Right renal cortex interstitium (tissue), 3 donors: ENCODE measurements at regions not wholly inside any gene's neighbourhood (a gene's known extent, or its start where the extent isn't known, plus 50 kb on each side); places are given as distances from the start of the nearest gene placed in this dataset.

ENCODE experiments used
- DNase-seq, 3 donors: peaks; one replicate each; pipeline ENCODE4 v3.0.0-alpha.2; 2013; ENCODE audit warnings: low read depth in 3 of 3, low spot score in 2 of 3

- no peak for DNase-seq
Measured at GRCh38 chr2:8571792-8572499, 109.9 kb upstream of the ID2 start.

GRCh38 chr2:8572712-8573233 lies 109.1 kb upstream of the ID2 start:
- DNase-seq: no peak

- DNase-seq: no peak
Measured at GRCh38 chr2:8573234-8573941, 108.5 kb upstream of the ID2 start.

GRCh38 chr2:8573942-8574195 lies 108.0 kb upstream of the ID2 start:
- no peak for DNase-seq

GRCh38 chr2:8574196-8575037 lies 107.4 kb upstream of the ID2 start:
- no peak for DNase-seq

GRCh38 chr2:8575038-8575833 lies 106.6 kb upstream of the ID2 start:
- DNase-seq: no peak

- no peak for DNase-seq
Measured at GRCh38 chr2:8575834-8576423, 105.9 kb upstream of the ID2 start.

GRCh38 chr2:8576525-8577167 lies 105.2 kb upstream of the ID2 start:
- DNase-seq: no peak

- no peak for DNase-seq
Measured at GRCh38 chr2:8577573-8577972, 104.3 kb upstream of the ID2 start.

- DNase-seq: no peak
Measured at GRCh38 chr2:8578335-8579244, 103.3 kb upstream of the ID2 start.

- no peak for DNase-seq
Measured at GRCh38 chr2:8579485-8580085, 102.3 kb upstream of the ID2 start.

- DNase-seq: no peak
Measured at GRCh38 chr2:8580316-8581233, 101.3 kb upstream of the ID2 start.

- DNase-seq: no peak
Measured at GRCh38 chr2:8581234-8581561, 100.7 kb upstream of the ID2 start.

- DNase-seq: no peak
Measured at GRCh38 chr2:8581601-8582041, 100.2 kb upstream of the ID2 start.

- DNase-seq: no peak
Measured at GRCh38 chr2:8582191-8582590, 99.7 kb upstream of the ID2 start.

GRCh38 chr2:8582651-8583399 lies 99.0 kb upstream of the ID2 start:
- no peak for DNase-seq
